Liver (tissue), 7 donors: ENCODE measurements at regions not wholly inside any gene's neighbourhood (a gene's known extent, or its start where the extent isn't known, plus 50 kb on each side); places are given as distances from the start of the nearest gene placed in this dataset.

Source experiments
- DNase-seq: peaks from one replicate; pipeline ENCODE4 v3.0.0-alpha.2; 2017; ENCODE audit warnings: low spot score
- H3K27ac ChIP-seq, 2 donors: one replicate each; pipeline ENCODE4 v1.7.0; 2013; ENCODE audit warnings: inconsistent platforms in 2 of 2, low read length in 2 of 2, control low read depth in 1 of 2, low read depth in 1 of 2, mild to moderate bottlenecking in 1 of 2
- H3K27me3 ChIP-seq, 4 donors: one replicate each; pipeline versions ENCODE4 v1.6.1 to v1.7.0; 2013; ENCODE audit warnings: low read length in 3 of 4, inconsistent platforms in 1 of 4, mild to moderate bottlenecking in 1 of 4, moderate library complexity in 1 of 4; ENCODE audit not compliant: control insufficient read depth in 4 of 4, insufficient read depth in 4 of 4
- H3K36me3 ChIP-seq, 4 donors: one replicate each; pipeline versions ENCODE4 v1.6.1 to v1.7.0; 2013; ENCODE audit warnings: low read length in 3 of 4, mild to moderate bottlenecking in 3 of 4, low read depth in 1 of 4, moderate library complexity in 1 of 4; ENCODE audit not compliant: control insufficient read depth in 4 of 4, insufficient read depth in 3 of 4
- H3K4me1 ChIP-seq, 4 donors: one replicate each; pipeline versions ENCODE4 v1.6.1 to v1.7.0; 2013; ENCODE audit warnings: low read length in 3 of 4, mild to moderate bottlenecking in 3 of 4, moderate library complexity in 1 of 4; ENCODE audit not compliant: control insufficient read depth in 4 of 4, insufficient read depth in 4 of 4
- H3K4me3 ChIP-seq, 3 donors: one replicate each; pipeline versions ENCODE4 v1.6.1 to v1.7.0; 2013; ENCODE audit warnings: low read length in 3 of 3, control low read depth in 1 of 3, low read depth in 1 of 3, mild to moderate bottlenecking in 1 of 3
- H3K9ac ChIP-seq, 2 donors: one replicate each; pipeline ENCODE4 v1.7.0; 2013; ENCODE audit warnings: low read length in 2 of 2, mild to moderate bottlenecking in 2 of 2, moderate library complexity in 2 of 2, control low read depth in 1 of 2, low read depth in 1 of 2
- H3K9me3 ChIP-seq, 4 donors: one replicate each; pipeline versions ENCODE4 v1.6.1 to v1.7.0; 2013; ENCODE audit warnings: low read length in 3 of 4; ENCODE audit not compliant: control insufficient read depth in 4 of 4
- ATF3 ChIP-seq: IDR thresholded peaks from 2 replicates; pipeline ENCODE4 v1.6.1; 2016; ENCODE audit warnings: antibody characterized with exemption
- EGR1 ChIP-seq, 2 donors: IDR thresholded peaks; 2 replicates each; pipeline ENCODE4 v1.6.1; 2016 to 2018; ENCODE audit warnings: antibody characterized with exemption in 2 of 2, low read depth in 2 of 2
- FOXA1 ChIP-seq: IDR thresholded peaks from 2 replicates; pipeline ENCODE4 v1.6.1; 2016; ENCODE audit warnings: antibody characterized with exemption
- FOXA2 ChIP-seq: IDR thresholded peaks from 2 replicates; pipeline ENCODE4 v1.6.1; 2016; ENCODE audit warnings: antibody characterized with exemption
- GABPA ChIP-seq, 2 donors: IDR thresholded peaks in 1 of 2; conservative IDR thresholded peaks in 1 of 2; 2 replicates each; pipeline ENCODE4 v1.6.1; 2016; ENCODE audit warnings: antibody characterized with exemption in 2 of 2, mild to moderate bottlenecking in 1 of 2, moderate library complexity in 1 of 2
- HNF4A ChIP-seq, 2 donors: conservative IDR thresholded peaks; 2 replicates each; pipeline ENCODE4 v1.6.1; 2016; ENCODE audit warnings: antibody characterized with exemption in 2 of 2, mild to moderate bottlenecking in 2 of 2
- JUND ChIP-seq, 2 donors: IDR thresholded peaks; 2 replicates each; pipeline ENCODE4 v1.6.1; 2016; ENCODE audit warnings: antibody characterized with exemption in 2 of 2
- MAX ChIP-seq: IDR thresholded peaks from 2 replicates; pipeline ENCODE4 v1.6.1; 2016; ENCODE audit warnings: antibody characterized with exemption
- RAD21 ChIP-seq, 2 donors: IDR thresholded peaks; 2 replicates each; pipeline ENCODE4 v1.6.1; 2016; ENCODE audit warnings: antibody characterized with exemption in 2 of 2, mild to moderate bottlenecking in 2 of 2
- RXRA ChIP-seq, 2 donors: IDR thresholded peaks; 2 replicates each; pipeline ENCODE4 v1.6.1; 2017 to 2018; ENCODE audit warnings: antibody characterized with exemption in 2 of 2, mild to moderate bottlenecking in 1 of 2
- TAF1 ChIP-seq: conservative IDR thresholded peaks from 2 replicates; pipeline ENCODE4 v1.6.1; 2016; ENCODE audit warnings: antibody characterized with exemption, mild to moderate bottlenecking
- YY1 ChIP-seq: IDR thresholded peaks from 2 replicates; pipeline ENCODE4 v1.6.1; 2016; ENCODE audit warnings: antibody characterized with exemption, mild to moderate bottlenecking
- ZBTB33 ChIP-seq: IDR thresholded peaks from 2 replicates; pipeline ENCODE4 v1.6.1; 2016; ENCODE audit warnings: antibody characterized with exemption
- WGBS: extraction: QIAGEN DNeasy Blood & Tissue Kit; methylation state at CpG from one replicate; pipeline ENCODE4 v1.1.7; 2013; 5-methylcytosine and 5-hydroxymethylcytosine counted together
- TF ChIP-seq, protein P1 (sequence below): IDR thresholded peaks from 2 replicates; pipeline ENCODE4 v1.6.1; 2016; ENCODE audit warnings: antibody characterized with exemption, mild to moderate bottlenecking
- donor health status: healthy.
- donor health status: healthy.
- donor health status: healthy.
- donor health status: healthy.

- no peaks in the 10 kb centered on the region for H3K4me1 ChIP-seq
- H3K36me3 ChIP-seq = no peaks in the 10 kb centered on the region
- DNase-seq = no peak
- no peak for TF ChIP-seq TAF1
- no peak overlapping the region for H3K4me3 ChIP-seq
- H3K9ac ChIP-seq = no peak overlapping the region
- no peak overlapping the region for H3K27ac ChIP-seq
- H3K27me3 ChIP-seq = peaks cover 0 to 5% (median 0%) of the 10 kb centered on the region in 4 donors
- 64% methylated on average over 4 of the region's 4 CpGs for WGBS
- no peaks in the 10 kb centered on the region for H3K9me3 ChIP-seq
These were observed 152.9 kb upstream of the GRIA4 start for GRCh38 chr11:105456950-105457349.

GRCh38 chr11:105449100-105449734, 160.7 kb upstream of the GRIA4 start:
- Histone ChIP-seq H3K27ac (no peak overlapping the region), H3K27me3 (no peaks in the 10 kb centered on the region), H3K4me1 (no peaks in the 10 kb centered on the region), H3K36me3 (no peaks in the 10 kb centered on the region), H3K4me3 (no peak overlapping the region), H3K9ac (no peak overlapping the region), H3K9me3 (peaks cover 0 to 1% (median 0%) of the 10 kb centered on the region in 4 donors)
- no peak for DNase-seq
- TF ChIP-seq YY1 = no peak
- TF ChIP-seq FOXA1 = no peak
- TF ChIP-seq HNF4A (conservative IDR thresholded peaks at IDR 0.05) = no peak
- TF ChIP-seq RXRA (IDR thresholded peaks at IDR 0.05) = no peak
- no peak for TF ChIP-seq JUND (IDR thresholded peaks at IDR 0.05)
- TF ChIP-seq, protein P1, sequence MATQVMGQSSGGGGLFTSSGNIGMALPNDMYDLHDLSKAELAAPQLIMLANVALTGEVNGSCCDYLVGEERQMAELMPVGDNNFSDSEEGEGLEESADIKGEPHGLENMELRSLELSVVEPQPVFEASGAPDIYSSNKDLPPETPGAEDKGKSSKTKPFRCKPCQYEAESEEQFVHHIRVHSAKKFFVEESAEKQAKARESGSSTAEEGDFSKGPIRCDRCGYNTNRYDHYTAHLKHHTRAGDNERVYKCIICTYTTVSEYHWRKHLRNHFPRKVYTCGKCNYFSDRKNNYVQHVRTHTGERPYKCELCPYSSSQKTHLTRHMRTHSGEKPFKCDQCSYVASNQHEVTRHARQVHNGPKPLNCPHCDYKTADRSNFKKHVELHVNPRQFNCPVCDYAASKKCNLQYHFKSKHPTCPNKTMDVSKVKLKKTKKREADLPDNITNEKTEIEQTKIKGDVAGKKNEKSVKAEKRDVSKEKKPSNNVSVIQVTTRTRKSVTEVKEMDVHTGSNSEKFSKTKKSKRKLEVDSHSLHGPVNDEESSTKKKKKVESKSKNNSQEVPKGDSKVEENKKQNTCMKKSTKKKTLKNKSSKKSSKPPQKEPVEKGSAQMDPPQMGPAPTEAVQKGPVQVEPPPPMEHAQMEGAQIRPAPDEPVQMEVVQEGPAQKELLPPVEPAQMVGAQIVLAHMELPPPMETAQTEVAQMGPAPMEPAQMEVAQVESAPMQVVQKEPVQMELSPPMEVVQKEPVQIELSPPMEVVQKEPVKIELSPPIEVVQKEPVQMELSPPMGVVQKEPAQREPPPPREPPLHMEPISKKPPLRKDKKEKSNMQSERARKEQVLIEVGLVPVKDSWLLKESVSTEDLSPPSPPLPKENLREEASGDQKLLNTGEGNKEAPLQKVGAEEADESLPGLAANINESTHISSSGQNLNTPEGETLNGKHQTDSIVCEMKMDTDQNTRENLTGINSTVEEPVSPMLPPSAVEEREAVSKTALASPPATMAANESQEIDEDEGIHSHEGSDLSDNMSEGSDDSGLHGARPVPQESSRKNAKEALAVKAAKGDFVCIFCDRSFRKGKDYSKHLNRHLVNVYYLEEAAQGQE = no peak
- no peak for TF ChIP-seq ATF3
- 84% methylated on average over 2 of the region's 2 CpGs for WGBS

- H3K4me1 ChIP-seq = no peaks in the 10 kb centered on the region
- 86% methylated on average over 4 of the region's 4 CpGs for WGBS
- H3K9me3 ChIP-seq = peaks cover 0 to 4% (median 3%) of the 10 kb centered on the region in 4 donors
- no peak overlapping the region for H3K27ac ChIP-seq
- H3K4me3 ChIP-seq = no peak overlapping the region
- no peak for DNase-seq
- no peaks in the 10 kb centered on the region for H3K36me3 ChIP-seq
- H3K27me3 ChIP-seq = no peaks in the 10 kb centered on the region
- no peak overlapping the region for H3K9ac ChIP-seq
- TF ChIP-seq FOXA1 (no peak), GABPA (IDR thresholded peaks at IDR 0.05 in 1 of 2, conservative IDR thresholded peaks at IDR 0.05 in 1 of 2) (no peak), FOXA2 (no peak), ATF3 (no peak), MAX (no peak), EGR1 (IDR thresholded peaks at IDR 0.05; ENCODE audit: low read depth in 2 of 2) (no peak), RXRA (IDR thresholded peaks at IDR 0.05) (no peak), TAF1 (no peak), JUND (IDR thresholded peaks at IDR 0.05) (no peak), RAD21 (IDR thresholded peaks at IDR 0.05) (no peak), ZBTB33 (no peak), HNF4A (conservative IDR thresholded peaks at IDR 0.05) (no peak)
- TF ChIP-seq, protein P1 = no peak
These were observed 161.2 kb upstream of the GRIA4 start for GRCh38 chr11:105448703-105449079.
